ENCODE measurements at regions not wholly inside any gene's neighbourhood (a gene's known extent, or its start where the extent isn't known, plus 50 kb on each side); places are given as distances from the start of the nearest gene placed in this dataset.
"Not testable (repeated sequence)": the region's sequence is repeated elsewhere in the genome, so short reads cannot be mapped to it uniquely, and the experiment has no call there.

GRCh38 chr4:188391349-188391748, 252.1 kb downstream of the TRIML1 start:
- DNase-seq; ATAC-seq; H3K4me3 Mint-ChIP-seq; POLR2A ChIA-PET; H3K27ac Mint-ChIP-seq; CTCF ChIA-PET; H3K36me3 Mint-ChIP-seq (ENCODE audit: low read depth); H3K4me1 Mint-ChIP-seq; H3K27me3 Mint-ChIP-seq; intact Hi-C loops (cut with DNase I, micrococcal nuclease): not testable (repeated sequence)
- H3K9me3 Mint-ChIP-seq (ENCODE audit: low read depth): peaks cover 13% of the 10 kb centered on the region

DNA sequence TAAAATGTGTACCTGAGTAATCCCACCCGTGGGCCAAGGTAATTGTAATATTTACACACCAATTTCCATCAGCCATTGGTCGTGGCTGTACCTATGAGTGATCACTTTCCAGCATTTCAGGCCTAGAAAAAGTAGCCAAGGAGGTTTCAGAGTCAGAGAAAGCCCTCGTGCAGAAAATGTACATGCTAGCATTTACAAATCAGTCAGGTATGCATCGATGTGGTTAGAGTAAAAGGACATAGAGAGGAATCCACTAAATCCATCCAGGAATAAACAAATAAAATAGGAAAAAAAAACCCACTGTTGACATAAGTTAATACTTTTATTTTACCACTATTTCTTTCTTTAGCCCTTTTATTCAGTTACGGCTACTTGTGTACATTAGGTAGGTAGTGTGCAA, 256.8 kb downstream of the TRIML1 start:
- no peak for ATAC-seq
- H3K36me3 Mint-ChIP-seq (ENCODE audit: low read depth): peaks cover 1% of the 10 kb centered on the region
- peaks cover 3% of the 10 kb centered on the region for H3K9me3 Mint-ChIP-seq (ENCODE audit: low read depth)
- H3K4me3 Mint-ChIP-seq: no peak overlapping the region
- intact Hi-C loops (cut with DNase I, micrococcal nuclease): loop anchor here in 1 of 2 experiments (2.0 kb wide), 1 partner anchor 39 kb away; no protein-coding TSS in a partner anchor
- POLR2A ChIA-PET: no interaction called here
- no peaks in the 10 kb centered on the region for H3K4me1 Mint-ChIP-seq
- CTCF ChIA-PET: no interaction called here
- no peak for DNase-seq
- no peak overlapping the region for H3K27ac Mint-ChIP-seq
- H3K27me3 Mint-ChIP-seq: no peaks in the 10 kb centered on the region

DNA sequence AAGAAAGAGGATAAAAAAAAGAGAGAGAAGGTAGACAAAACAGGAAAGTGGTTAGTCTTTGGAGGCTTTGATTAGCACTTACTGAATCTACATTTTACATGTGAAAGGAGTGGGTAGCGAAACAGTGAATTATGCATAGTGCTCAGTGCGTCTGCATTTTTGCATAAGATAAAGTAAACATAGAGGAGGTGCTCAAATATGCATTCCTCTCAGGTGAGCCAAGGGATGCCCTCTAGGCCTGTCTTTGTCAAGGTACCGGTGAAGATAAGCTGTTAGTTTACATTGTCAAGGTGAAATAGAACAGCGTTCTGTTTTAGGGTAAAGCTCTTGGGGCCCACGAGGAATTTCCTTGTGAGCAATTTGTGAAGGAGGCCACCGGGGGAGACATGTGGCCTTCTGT, 260.6 kb downstream of the TRIML1 start:
- peaks cover 7% of the 10 kb centered on the region for H3K9me3 Mint-ChIP-seq (ENCODE audit: low read depth)

DNA sequence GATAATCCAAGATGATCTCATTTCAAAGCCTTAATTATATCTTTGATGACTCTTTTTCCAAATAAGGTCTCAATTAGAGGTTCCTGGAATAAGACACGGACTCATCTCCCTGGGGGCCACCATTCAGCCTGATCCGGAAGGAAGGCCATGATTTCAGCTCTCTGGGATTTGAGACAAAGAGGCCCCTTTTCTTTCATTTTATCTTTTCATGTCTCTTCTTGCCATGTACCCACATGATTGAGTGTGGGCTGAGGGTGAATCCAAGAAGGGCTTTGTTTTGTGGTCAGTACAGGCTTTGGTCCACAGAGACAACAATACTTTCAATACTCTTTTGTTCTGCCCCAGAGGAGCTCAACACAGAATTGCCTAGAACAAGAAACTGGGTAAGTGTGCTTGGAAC, 261.2 kb downstream of the TRIML1 start:
- Mint-ChIP-seq H3K4me1 (no peaks in the 10 kb centered on the region), H3K4me3 (no peak overlapping the region), H3K9me3 (ENCODE audit: low read depth) (peaks cover 9% of the 10 kb centered on the region), H3K27ac (no peak overlapping the region), H3K36me3 (ENCODE audit: low read depth) (no peaks in the 10 kb centered on the region), H3K27me3 (no peaks in the 10 kb centered on the region)
- ATAC-seq (no peak), DNase-seq (no peak)
- intact Hi-C loops (cut with DNase I, micrococcal nuclease): no loop called here
- CTCF ChIA-PET: no interaction called here
- POLR2A ChIA-PET: no interaction called here

More for the DNA sequence above, 260.6 kb downstream of the TRIML1 start:
- Mint-ChIP-seq H3K27ac (no peak overlapping the region), H3K4me1 (no peaks in the 10 kb centered on the region), H3K4me3 (no peak overlapping the region), H3K36me3 (ENCODE audit: low read depth) (no peaks in the 10 kb centered on the region), H3K27me3 (no peaks in the 10 kb centered on the region)
- no peak for DNase-seq
- POLR2A ChIA-PET: no interaction called here
- intact Hi-C loops (cut with DNase I, micrococcal nuclease): no loop called here
- CTCF ChIA-PET: no interaction called here
- ATAC-seq: no peak

GRCh38 chr4:188403272-188403671, 264.0 kb downstream of the TRIML1 start:
- H3K4me1 Mint-ChIP-seq: no peaks in the 10 kb centered on the region
- no peak overlapping the region for H3K4me3 Mint-ChIP-seq
- peaks cover 12% of the 10 kb centered on the region for H3K9me3 Mint-ChIP-seq (ENCODE audit: low read depth)
- CTCF ChIA-PET: no interaction called here
- no peaks in the 10 kb centered on the region for H3K27me3 Mint-ChIP-seq
- DNase-seq (no peak), ATAC-seq (no peak)
- POLR2A ChIA-PET: no interaction called here
- intact Hi-C loops (cut with DNase I, micrococcal nuclease): no loop called here
- H3K36me3 Mint-ChIP-seq (ENCODE audit: low read depth): no peaks in the 10 kb centered on the region
- H3K27ac Mint-ChIP-seq: no peak overlapping the region

GRCh38 chr4:188405071-188405835, 266.0 kb downstream of the TRIML1 start:
- H3K36me3 Mint-ChIP-seq (ENCODE audit: low read depth); DNase-seq; H3K4me1 Mint-ChIP-seq; H3K4me3 Mint-ChIP-seq; intact Hi-C loops (cut with DNase I, micrococcal nuclease); POLR2A ChIA-PET; CTCF ChIA-PET; ATAC-seq; H3K27ac Mint-ChIP-seq; H3K27me3 Mint-ChIP-seq: not testable (repeated sequence)
- peaks cover 15% of the 10 kb centered on the region for H3K9me3 Mint-ChIP-seq (ENCODE audit: low read depth)

DNA sequence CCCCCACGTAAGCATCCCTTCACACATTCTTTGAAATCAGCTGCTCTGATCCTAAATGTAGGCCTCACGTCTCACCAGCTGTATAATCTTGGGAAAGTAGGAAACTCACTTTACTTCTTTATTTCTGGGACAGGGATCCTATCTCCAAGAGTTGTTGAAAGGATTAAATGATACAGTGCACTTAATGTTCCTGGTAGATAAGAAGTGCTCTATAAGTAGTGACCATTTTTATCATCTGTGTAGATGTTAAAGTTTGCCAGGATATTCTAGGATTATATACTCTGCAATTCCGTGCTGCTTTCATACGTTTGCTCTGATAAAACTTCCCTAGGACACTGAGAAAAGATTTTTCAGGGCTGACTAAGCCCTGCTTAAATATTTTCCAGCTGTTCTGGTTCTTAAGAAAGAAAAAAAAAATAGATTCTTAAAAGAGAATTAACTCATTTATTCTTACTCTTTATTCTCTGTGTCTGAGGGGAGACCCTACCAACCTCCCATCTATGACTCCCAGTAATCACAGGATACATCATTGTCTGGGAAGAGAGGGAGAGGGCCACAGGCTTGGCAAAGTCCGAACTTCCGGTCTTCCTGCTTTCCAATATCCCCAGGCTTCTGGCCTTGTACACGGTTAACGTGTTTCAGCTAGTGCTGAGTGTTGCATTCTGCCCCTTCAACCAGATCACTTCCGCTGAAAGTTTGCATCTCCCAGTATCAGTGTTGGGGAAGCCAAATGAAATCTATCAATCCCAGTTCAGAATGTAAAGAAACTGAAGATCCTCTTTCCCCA, 269.2 kb downstream of the TRIML1 start:
- H3K9me3 Mint-ChIP-seq (ENCODE audit: low read depth): peaks cover 19% of the 10 kb centered on the region
- no peaks in the 10 kb centered on the region for H3K27me3 Mint-ChIP-seq
- no peaks in the 10 kb centered on the region for H3K36me3 Mint-ChIP-seq (ENCODE audit: low read depth)
- no peak for ATAC-seq
- ChIA-PET CTCF (no interaction called here), POLR2A (no interaction called here)
- no peak overlapping the region for H3K4me3 Mint-ChIP-seq
- DNase-seq: no peak
- intact Hi-C loops (cut with DNase I, micrococcal nuclease): no loop called here
- no peaks in the 10 kb centered on the region for H3K4me1 Mint-ChIP-seq
- no peak overlapping the region for H3K27ac Mint-ChIP-seq

- H3K27ac Mint-ChIP-seq: no peak overlapping the region
- H3K36me3 Mint-ChIP-seq (ENCODE audit: low read depth): no peaks in the 10 kb centered on the region
- H3K9me3 Mint-ChIP-seq (ENCODE audit: low read depth): peaks cover 15% of the 10 kb centered on the region
- H3K27me3 Mint-ChIP-seq: no peaks in the 10 kb centered on the region
- H3K4me3 Mint-ChIP-seq: no peak overlapping the region
- ATAC-seq (no peak), DNase-seq (no peak)
- ChIA-PET POLR2A (no interaction called here), CTCF (no interaction called here)
- H3K4me1 Mint-ChIP-seq: no peaks in the 10 kb centered on the region
- intact Hi-C loops (cut with DNase I, micrococcal nuclease): no loop called here
These were observed 270.6 kb downstream of the TRIML1 start for GRCh38 chr4:188409851-188410250.

DNA sequence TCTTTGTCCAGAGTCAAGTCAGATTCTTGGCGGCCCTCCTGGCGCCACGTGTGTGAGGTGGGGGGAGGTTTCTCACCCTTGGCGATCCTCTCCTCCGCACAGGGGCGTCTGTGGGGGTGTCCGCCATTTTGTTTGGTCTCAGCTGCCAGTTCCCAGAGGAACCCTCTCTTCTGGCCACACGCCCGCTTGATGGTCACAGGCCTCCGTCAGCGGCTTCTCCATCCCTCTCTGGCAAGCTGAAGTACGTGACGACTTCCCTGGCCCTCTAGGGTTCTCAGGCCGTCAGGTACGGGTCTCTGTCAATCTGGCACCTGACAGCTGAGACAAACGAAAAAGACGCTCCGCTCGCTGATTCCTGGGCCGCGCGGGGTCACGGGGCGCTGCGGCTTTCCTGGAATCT, 272.6 kb downstream of the TRIML1 start:
- intact Hi-C loops (cut with DNase I, micrococcal nuclease): no loop called here
- H3K27me3 Mint-ChIP-seq: no peaks in the 10 kb centered on the region
- H3K9me3 Mint-ChIP-seq (ENCODE audit: low read depth): peaks cover 13% of the 10 kb centered on the region
- H3K36me3 Mint-ChIP-seq (ENCODE audit: low read depth): no peaks in the 10 kb centered on the region
- no peaks in the 10 kb centered on the region for H3K4me1 Mint-ChIP-seq
- ATAC-seq (no peak), DNase-seq (no peak)
- CTCF ChIA-PET: no interaction called here
- H3K27ac Mint-ChIP-seq: no peak overlapping the region
- no peak overlapping the region for H3K4me3 Mint-ChIP-seq
- POLR2A ChIA-PET: no interaction called here

DNA sequence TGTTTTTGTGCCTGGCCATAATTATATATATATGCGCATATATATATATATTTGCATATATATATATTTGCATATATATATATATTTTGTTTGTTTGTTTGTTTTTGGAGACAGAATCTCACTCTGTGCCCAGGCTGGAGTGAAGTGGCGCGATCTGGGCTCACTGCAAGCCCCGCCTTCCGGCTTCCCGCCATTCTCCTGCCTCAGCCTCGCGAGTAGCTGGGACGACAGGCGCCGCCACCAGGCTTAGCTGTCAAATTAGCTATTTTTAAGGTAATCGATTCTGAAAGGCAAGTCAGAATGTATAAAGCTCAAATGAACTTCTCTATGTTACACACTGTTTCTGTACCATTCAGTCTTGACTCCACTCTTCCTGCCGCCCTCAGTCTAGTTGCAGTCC, 273.3 kb downstream of the TRIML1 start:
- H3K4me1 Mint-ChIP-seq: no peaks in the 10 kb centered on the region
- H3K4me3 Mint-ChIP-seq: no peak overlapping the region
- intact Hi-C loops (cut with DNase I, micrococcal nuclease): no loop called here
- ChIA-PET POLR2A (no interaction called here), CTCF (no interaction called here)
- no peak overlapping the region for H3K27ac Mint-ChIP-seq
- no peaks in the 10 kb centered on the region for H3K36me3 Mint-ChIP-seq (ENCODE audit: low read depth)
- H3K9me3 Mint-ChIP-seq (ENCODE audit: low read depth): peaks cover 17% of the 10 kb centered on the region
- DNase-seq (no peak), ATAC-seq (no peak)
- no peaks in the 10 kb centered on the region for H3K27me3 Mint-ChIP-seq

- POLR2A ChIA-PET: no interaction called here
- Mint-ChIP-seq H3K27me3 (no peaks in the 10 kb centered on the region), H3K4me1 (no peaks in the 10 kb centered on the region), H3K36me3 (ENCODE audit: low read depth) (no peaks in the 10 kb centered on the region), H3K4me3 (no peak overlapping the region), H3K27ac (no peak overlapping the region), H3K9me3 (ENCODE audit: low read depth) (peaks cover 11% of the 10 kb centered on the region)
- CTCF ChIA-PET: no interaction called here
- DNase-seq (no peak), ATAC-seq (no peak)
- intact Hi-C loops (cut with DNase I, micrococcal nuclease): no loop called here
These were observed 275.2 kb downstream of the TRIML1 start for GRCh38 chr4:188414441-188414840.

- Mint-ChIP-seq H3K27me3 (no peaks in the 10 kb centered on the region), H3K27ac (no peak overlapping the region), H3K36me3 (ENCODE audit: low read depth) (no peaks in the 10 kb centered on the region), H3K4me3 (no peak overlapping the region), H3K9me3 (ENCODE audit: low read depth) (peaks cover 9% of the 10 kb centered on the region), H3K4me1 (no peaks in the 10 kb centered on the region)
- POLR2A ChIA-PET: no interaction called here
- no peak for DNase-seq
- intact Hi-C loops (cut with DNase I, micrococcal nuclease): no loop called here
- no peak for ATAC-seq
- CTCF ChIA-PET: no interaction called here
These were observed 277.9 kb downstream of the TRIML1 start for GRCh38 chr4:188417181-188417580.
